Globus pallidus (tissue), 1 donor: ENCODE measurements at regions not wholly inside any gene's neighbourhood (a gene's known extent, or its start where the extent isn't known, plus 50 kb on each side); places are given as distances from the start of the nearest gene placed in this dataset.
"Not testable (repeated sequence)": the region's sequence is repeated elsewhere in the genome, so short reads cannot be mapped to it uniquely, and the experiment has no call there.

Source experiments
- DNase-seq: peaks from one replicate; pipeline ENCODE4 v3.0.0-alpha.2; 2015; ENCODE audit warnings: low spot score

DNA sequence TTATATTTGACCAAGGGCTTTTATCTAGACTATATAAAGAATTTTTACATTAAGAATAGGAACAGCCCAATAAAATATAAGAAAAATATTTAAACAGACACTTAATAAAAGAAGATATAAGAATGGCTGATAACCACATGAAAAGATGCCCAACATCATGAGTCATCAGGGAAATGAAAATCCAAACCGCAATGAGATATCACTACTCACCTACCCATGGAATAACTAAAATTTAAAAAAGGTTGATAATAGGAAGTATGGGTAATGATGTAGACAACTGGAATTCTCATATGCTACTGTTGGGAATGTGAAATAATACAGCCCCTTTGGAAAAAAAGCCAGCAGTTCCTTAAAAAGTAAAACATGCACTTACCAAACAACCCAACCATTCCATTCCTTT, 206.9 kb upstream of the PCSK5 start:
- DNase-seq: no peak

DNA sequence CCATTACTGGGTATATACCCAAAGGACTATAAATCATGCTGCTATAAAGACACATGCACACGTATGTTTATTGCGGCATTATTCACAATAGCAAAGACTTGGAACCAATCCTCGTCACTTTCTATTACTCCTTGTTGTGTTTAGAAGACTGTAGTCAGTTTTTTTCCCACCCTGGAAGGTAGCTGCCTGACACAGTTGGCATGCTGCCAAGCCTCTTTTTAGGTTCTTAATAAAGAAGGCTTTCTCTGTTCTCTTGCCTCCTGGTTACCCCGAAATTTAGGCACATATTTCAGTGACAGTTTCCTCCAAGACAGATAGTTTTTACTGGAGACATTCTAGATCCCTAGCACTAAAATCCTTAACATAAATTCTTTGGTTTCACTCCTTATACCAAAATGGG, 205.4 kb upstream of the PCSK5 start:
- peak; percentile 14 for DNase-seq

- DNase-seq: no peak
Observed at GRCh38 chr9:75687359-75687953, 203.0 kb upstream of the PCSK5 start.

- DNase-seq: not testable (repeated sequence)
Observed at GRCh38 chr9:75690551-75690950, 199.9 kb upstream of the PCSK5 start.

GRCh38 chr9:75691408-75691807, 199.1 kb upstream of the PCSK5 start:
- DNase-seq: no peak

GRCh38 chr9:75692309-75692708, 198.2 kb upstream of the PCSK5 start:
- no peak for DNase-seq

GRCh38 chr9:75695921-75696320, 194.6 kb upstream of the PCSK5 start:
- no peak for DNase-seq

- DNase-seq: no peak
Observed at GRCh38 chr9:75699017-75699416, 191.5 kb upstream of the PCSK5 start.

- no peak for DNase-seq
Observed at GRCh38 chr9:75699625-75700251, 190.7 kb upstream of the PCSK5 start.

DNA sequence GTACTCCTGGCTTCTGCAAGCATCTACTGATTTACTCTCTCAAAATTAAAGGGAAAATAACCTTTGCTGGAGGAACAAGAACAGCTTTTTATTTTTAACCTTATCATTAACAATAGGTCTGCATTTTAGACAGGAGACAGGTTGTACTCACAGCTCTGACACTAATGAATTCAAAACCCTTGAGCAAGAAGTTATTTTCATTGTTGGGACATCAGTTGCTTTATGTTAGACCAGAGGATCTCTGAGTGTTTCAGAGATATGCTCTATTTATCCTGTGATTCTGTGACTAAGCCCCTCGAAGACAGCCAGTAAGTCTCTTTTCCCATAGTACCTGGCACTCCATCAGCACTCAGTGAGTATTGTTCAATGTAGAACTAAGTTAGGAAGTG, 190.2 kb upstream of the PCSK5 start:
- DNase-seq: no peak

- DNase-seq: no peak
Observed at GRCh38 chr9:75707191-75707590, 183.3 kb upstream of the PCSK5 start.

GRCh38 chr9:75709698-75710097, 180.8 kb upstream of the PCSK5 start:
- DNase-seq: no peak

DNA sequence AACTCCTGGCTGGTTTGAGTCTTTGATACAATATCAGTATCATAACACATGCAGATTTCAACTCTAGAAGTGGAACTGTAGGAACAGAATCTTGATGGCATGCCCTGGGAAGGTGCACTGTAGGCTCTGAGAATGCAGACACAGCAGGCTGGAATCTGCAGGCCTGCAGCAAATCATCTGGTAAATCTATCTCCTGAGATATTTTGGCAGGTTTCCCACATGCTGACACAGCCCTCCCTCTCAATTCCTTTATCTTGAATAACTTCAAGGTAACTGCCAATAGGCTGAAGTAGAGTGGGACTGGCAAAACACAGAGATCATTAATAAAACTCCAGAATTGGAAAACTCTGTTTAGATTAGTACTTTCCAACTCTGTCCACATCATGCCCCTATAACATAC, 177.8 kb upstream of the PCSK5 start:
- DNase-seq: no peak

GRCh38 chr9:75713335-75713734, 177.1 kb upstream of the PCSK5 start:
- no peak for DNase-seq

GRCh38 chr9:75715360-75715759, 175.1 kb upstream of the PCSK5 start:
- no peak for DNase-seq

GRCh38 chr9:75718677-75719076, 171.8 kb upstream of the PCSK5 start:
- no peak for DNase-seq

GRCh38 chr9:75728391-75728790, 162.1 kb upstream of the PCSK5 start:
- DNase-seq: no peak

DNA sequence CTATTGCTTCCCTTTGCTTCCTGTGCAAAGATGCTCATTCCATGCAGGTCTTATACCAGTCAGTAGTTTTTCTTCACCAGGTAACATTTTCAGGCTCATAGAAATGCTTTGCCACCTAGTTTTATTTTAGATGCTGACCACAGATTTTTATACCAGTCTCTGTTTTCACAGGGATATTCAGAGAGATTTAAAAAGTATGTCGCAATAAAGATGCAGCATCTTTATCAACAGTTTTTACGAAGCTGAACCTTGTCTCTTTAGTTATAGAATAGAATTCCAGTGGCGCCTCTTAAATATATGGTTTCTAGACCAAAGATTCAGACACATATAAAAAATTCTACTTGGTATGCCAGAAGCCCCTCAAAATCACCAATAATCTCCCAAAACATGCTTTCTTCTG, 155.7 kb upstream of the PCSK5 start:
- DNase-seq: no peak

DNA sequence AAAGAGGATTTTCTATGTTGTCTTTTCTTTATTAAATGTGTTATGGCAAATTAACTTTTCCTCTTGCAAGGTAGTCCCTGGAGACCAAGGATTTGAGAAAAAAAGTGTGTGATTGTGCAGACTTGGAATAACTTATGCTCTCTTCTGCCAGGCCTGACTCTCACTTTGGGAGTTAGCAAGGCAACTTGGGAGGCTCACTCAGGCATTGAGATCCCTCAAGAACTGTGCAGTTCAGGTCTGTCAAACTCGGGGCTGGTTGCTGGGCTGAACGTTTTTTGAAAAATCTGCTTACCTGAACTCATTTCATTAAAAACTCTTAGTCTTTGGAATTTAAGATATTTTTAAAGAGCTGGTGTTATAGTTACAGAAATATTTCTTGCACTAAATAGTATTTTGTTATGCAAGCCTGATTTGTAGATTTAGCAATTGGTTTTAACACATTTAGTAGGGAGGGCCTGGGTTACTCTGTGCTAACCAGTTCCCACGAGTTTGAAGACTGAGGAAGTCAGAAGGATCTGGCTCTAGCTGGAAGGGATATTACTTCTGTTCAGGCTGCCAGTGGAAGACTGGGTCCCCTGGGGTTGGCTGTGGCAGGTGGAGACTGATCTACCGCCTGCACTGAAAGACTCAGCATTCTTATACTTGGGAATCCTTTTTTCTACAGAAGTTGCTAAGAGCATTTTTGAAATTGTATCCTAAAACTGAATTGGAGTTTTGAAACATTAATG, 150.4 kb upstream of the PCSK5 start:
- no peak for DNase-seq

GRCh38 chr9:75743855-75744254, 146.6 kb upstream of the PCSK5 start:
- DNase-seq: no peak

DNA sequence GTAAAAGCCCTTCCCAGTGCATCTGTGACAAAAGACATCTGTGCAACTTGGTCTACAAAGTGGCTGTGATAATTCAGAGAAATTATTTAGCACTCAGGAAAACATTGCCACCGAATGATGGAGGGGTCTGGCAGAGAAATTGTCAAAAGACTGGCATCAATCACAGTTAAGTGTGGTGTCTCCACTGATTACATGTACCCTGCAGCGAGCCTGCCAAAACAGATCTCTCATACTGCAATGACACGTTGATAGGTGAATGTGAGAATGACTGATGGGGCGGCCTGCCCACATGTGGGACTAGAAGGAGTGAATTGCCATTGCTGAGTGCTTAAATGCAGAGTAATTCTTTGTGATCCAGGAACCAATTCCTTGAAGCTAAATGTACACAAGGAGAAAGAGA, 136.4 kb upstream of the PCSK5 start:
- DNase-seq: no peak

DNA sequence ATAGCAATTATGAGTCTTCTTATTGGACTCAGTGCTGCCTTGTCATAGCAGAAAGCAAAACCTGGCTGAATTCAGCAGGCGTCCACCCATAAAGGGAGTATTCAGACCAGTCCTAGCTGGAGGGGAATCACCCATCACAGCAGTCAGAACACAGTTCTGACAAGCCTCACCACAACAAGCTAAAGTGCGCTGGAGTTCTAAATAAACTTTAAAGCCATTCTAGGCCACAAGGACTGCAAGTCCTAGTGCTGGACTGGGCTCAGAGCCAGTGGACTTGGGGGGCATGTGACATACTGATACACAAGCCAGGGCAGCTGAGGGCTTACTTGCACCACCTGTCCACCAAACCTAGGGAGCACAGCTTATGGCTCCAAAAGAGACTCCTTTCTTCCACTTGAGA, 115.3 kb upstream of the PCSK5 start:
- no peak for DNase-seq

DNA sequence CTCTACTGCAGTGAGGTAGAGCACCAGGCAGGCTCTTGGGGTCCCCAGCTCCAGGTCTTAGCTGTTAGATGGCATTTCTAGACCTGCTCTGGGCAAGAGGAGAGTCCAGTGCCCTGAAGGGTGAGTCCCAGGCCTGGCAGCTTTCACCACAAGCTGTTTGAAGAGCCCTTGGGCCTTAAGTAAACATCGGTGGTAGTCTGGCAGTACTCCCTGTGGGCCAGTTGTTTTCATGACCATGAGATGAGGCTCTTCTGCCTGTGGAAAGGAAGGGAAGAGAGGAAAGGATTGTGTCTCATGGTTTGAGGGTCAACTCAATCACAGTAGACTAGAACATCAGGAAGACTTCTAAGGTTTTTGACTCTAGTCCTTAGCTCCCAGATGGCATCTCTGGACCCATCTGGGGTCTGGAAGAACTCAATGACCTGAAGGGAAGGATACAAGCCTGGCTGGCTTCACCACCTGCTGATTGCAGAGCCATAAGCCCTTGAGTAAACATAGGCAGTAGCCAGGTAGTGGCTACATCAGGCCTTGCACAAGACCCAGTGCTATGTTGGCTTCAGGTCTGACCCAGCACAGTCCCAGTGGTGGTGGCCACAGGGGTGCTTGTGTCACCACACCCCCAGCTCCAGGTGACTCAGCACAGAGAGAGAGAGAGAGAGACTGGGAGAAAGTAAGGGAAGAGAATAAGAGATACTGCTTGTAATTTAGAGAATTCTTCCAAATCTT, 114.3 kb upstream of the PCSK5 start:
- no peak for DNase-seq
